ENCODE measurements at regions not wholly inside any gene's neighbourhood (a gene's known extent, or its start where the extent isn't known, plus 50 kb on each side); places are given as distances from the start of the nearest gene placed in this dataset.

DNA sequence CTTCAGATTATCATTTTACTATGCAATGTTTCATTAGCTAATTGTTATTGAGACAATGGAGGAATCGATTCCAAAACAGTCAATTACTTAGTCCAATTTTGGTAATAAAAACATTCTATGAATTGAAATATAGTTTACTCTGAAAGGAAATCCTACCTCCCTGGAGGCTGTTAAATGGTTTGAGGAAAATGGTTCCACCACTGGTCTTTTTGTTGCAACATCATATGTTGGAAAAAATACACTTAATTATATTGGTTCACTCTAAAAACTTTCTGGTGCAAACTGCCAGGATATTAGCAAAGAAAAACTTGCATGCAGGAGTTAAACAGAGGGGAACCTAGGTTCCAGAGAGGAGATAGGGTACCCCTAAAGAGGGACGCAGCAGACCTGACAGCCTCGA is 267.3 kb upstream of the LYZL1 start (continued):
- TF ChIP-seq NR3C1 (CRISPR knock-in tag; IDR thresholded peaks at IDR 0.05) (no peak), CREM (IDR thresholded peaks at IDR 0.05; ENCODE audit: low read depth) (no peak), HDAC2 (IDR thresholded peaks at IDR 0.05) (no peak), ZNF699 (CRISPR knock-in tag; IDR thresholded peaks at IDR 0.05; ENCODE audit: insufficient replicate concordance) (no peak), MCM5 (IDR thresholded peaks at IDR 0.05; ENCODE audit: low read depth) (no peak)
- TF ChIP-seq, protein P1, sequence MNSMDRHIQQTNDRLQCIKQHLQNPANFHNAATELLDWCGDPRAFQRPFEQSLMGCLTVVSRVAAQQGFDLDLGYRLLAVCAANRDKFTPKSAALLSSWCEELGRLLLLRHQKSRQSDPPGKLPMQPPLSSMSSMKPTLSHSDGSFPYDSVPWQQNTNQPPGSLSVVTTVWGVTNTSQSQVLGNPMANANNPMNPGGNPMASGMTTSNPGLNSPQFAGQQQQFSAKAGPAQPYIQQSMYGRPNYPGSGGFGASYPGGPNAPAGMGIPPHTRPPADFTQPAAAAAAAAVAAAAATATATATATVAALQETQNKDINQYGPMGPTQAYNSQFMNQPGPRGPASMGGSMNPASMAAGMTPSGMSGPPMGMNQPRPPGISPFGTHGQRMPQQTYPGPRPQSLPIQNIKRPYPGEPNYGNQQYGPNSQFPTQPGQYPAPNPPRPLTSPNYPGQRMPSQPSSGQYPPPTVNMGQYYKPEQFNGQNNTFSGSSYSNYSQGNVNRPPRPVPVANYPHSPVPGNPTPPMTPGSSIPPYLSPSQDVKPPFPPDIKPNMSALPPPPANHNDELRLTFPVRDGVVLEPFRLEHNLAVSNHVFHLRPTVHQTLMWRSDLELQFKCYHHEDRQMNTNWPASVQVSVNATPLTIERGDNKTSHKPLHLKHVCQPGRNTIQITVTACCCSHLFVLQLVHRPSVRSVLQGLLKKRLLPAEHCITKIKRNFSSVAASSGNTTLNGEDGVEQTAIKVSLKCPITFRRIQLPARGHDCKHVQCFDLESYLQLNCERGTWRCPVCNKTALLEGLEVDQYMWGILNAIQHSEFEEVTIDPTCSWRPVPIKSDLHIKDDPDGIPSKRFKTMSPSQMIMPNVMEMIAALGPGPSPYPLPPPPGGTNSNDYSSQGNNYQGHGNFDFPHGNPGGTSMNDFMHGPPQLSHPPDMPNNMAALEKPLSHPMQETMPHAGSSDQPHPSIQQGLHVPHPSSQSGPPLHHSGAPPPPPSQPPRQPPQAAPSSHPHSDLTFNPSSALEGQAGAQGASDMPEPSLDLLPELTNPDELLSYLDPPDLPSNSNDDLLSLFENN (IDR thresholded peaks at IDR 0.05; ENCODE audit: low read depth in 2 of 2, low read length in 2 of 2): no peak
- TF ChIP-seq, protein P2, sequence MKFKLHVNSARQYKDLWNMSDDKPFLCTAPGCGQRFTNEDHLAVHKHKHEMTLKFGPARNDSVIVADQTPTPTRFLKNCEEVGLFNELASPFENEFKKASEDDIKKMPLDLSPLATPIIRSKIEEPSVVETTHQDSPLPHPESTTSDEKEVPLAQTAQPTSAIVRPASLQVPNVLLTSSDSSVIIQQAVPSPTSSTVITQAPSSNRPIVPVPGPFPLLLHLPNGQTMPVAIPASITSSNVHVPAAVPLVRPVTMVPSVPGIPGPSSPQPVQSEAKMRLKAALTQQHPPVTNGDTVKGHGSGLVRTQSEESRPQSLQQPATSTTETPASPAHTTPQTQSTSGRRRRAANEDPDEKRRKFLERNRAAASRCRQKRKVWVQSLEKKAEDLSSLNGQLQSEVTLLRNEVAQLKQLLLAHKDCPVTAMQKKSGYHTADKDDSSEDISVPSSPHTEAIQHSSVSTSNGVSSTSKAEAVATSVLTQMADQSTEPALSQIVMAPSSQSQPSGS (CRISPR knock-in tag; IDR thresholded peaks at IDR 0.05): no peak

DNA sequence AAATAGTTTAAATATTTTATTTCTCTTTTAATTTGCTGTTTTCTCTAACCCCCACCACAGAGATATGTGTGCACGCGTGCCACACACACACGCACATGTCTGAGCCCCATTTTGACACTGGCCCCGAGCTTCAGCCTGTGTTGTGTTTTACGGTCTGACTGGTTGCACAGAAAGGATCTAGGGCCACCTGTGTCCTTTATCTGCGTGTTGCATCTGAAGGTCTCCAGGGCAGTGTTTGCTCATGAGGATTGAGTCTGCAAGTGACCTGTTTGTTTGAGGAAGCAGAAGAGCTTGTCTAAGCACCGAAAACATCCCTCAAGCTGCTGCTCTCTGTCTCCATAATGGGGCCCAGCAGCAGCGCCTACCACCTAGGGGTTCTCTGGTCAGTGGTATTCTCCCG is 266.4 kb upstream of the LYZL1 start:
- no TSS peak for BruUV-seq (replicated peaks)
- Histone ChIP-seq H4K20me1 (replicated peaks; ENCODE audit: control insufficient read depth, insufficient read depth, low read length) (no peaks in the 10 kb centered on the region), H3K4me3 (no peak overlapping the region), H3K9me3 (replicated peaks; ENCODE audit: control insufficient read depth, insufficient read depth, low read depth, low read length) (no peaks in the 10 kb centered on the region), H3K4me2 (ENCODE audit: insufficient read depth, low read length) (no peak overlapping the region), H3K9me1 (ENCODE audit: control insufficient read depth, insufficient read depth, low read length) (no peaks in the 10 kb centered on the region), H3K36me3 (ENCODE audit: control insufficient read depth, insufficient read depth, low read length) (no peaks in the 10 kb centered on the region), H3K79me2 (ENCODE audit: control insufficient read depth, insufficient read depth, low read length) (no peaks in the 10 kb centered on the region), H3K27me3 (ENCODE audit: control insufficient read depth in 2 of 2, insufficient read depth in 2 of 2, low read length in 2 of 2) (peaks cover 19 to 23% of the 10 kb centered on the region in 2 experiments), H3K4me1 (replicated peaks in 1 of 2; ENCODE audit: control insufficient read depth in 2 of 2, insufficient read depth in 2 of 2, low read length in 2 of 2) (no peaks in the 10 kb centered on the region), H3K9ac (ENCODE audit: insufficient read depth in 1 of 2, low read depth in 2 of 2, low read length in 2 of 2) (no peak overlapping the region), H2AFZ (ENCODE audit: low read depth, low read length) (no peak overlapping the region), H3K27ac (ENCODE audit: extremely low read depth, low read depth, low read length) (no peak overlapping the region)
- ChIA-PET CTCF (ENCODE audit: low intra/inter-chr PET ratio) (no interaction called here), POLR2A (interaction anchor here (0.6 to 1.3 kb wide), 3 partner anchors 29 to 359 kb away, joined by 3 read pairs; partner anchors contain the start of gene BAMBI)
- no peak for FAIRE-seq
- peak; percentile 38; the same call in 2 of the 3 replicates for ATAC-seq
- no peak for DNase-seq (ENCODE audit: extremely low read depth in 1 of 4, low spot score in 3 of 4)
- in situ Hi-C loops (cut with MboI): no loop called here
- intact Hi-C loops (cut with micrococcal nuclease): no loop called here
- WGBS (ENCODE audit: insufficient coverage, low coverage, missing lambda C conversion rate): 15% methylated on average over 9 of the region's 9 CpGs
- TF ChIP-seq MED1 (CRISPR knock-in tag; IDR thresholded peaks at IDR 0.05; ENCODE audit: borderline replicate concordance) (no peak), PRMT5 (CRISPR knock-in tag; IDR thresholded peaks at IDR 0.05) (no peak), MCM5 (IDR thresholded peaks at IDR 0.05; ENCODE audit: low read depth) (no peak), SREBF1 (IDR thresholded peaks at IDR 0.05; ENCODE audit: borderline replicate concordance, low read depth, low read length) (no peak)
- TF ChIP-seq, protein P3, sequence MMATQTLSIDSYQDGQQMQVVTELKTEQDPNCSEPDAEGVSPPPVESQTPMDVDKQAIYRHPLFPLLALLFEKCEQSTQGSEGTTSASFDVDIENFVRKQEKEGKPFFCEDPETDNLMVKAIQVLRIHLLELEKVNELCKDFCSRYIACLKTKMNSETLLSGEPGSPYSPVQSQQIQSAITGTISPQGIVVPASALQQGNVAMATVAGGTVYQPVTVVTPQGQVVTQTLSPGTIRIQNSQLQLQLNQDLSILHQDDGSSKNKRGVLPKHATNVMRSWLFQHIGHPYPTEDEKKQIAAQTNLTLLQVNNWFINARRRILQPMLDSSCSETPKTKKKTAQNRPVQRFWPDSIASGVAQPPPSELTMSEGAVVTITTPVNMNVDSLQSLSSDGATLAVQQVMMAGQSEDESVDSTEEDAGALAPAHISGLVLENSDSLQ (IDR thresholded peaks at IDR 0.05): no peak
- TF ChIP-seq, protein P4, sequence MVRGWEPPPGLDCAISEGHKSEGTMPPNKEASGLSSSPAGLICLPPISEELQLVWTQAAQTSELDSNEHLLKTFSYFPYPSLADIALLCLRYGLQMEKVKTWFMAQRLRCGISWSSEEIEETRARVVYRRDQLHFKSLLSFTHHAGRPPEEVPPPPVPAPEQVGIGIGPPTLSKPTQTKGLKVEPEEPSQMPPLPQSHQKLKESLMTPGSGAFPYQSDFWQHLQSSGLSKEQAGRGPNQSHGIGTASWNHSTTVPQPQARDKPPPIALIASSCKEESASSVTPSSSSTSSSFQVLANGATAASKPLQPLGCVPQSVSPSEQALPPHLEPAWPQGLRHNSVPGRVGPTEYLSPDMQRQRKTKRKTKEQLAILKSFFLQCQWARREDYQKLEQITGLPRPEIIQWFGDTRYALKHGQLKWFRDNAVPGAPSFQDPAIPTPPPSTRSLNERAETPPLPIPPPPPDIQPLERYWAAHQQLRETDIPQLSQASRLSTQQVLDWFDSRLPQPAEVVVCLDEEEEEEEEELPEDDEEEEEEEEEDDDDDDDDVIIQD (CRISPR knock-in tag; IDR thresholded peaks at IDR 0.05): no peak
- TF ChIP-seq, protein P5, sequence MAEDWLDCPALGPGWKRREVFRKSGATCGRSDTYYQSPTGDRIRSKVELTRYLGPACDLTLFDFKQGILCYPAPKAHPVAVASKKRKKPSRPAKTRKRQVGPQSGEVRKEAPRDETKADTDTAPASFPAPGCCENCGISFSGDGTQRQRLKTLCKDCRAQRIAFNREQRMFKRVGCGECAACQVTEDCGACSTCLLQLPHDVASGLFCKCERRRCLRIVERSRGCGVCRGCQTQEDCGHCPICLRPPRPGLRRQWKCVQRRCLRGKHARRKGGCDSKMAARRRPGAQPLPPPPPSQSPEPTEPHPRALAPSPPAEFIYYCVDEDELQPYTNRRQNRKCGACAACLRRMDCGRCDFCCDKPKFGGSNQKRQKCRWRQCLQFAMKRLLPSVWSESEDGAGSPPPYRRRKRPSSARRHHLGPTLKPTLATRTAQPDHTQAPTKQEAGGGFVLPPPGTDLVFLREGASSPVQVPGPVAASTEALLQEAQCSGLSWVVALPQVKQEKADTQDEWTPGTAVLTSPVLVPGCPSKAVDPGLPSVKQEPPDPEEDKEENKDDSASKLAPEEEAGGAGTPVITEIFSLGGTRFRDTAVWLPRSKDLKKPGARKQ (CRISPR knock-in tag; IDR thresholded peaks at IDR 0.05): no peak
